ENCODE measurements at regions not wholly inside any gene's neighbourhood (a gene's known extent, or its start where the extent isn't known, plus 50 kb on each side); places are given as distances from the start of the nearest gene placed in this dataset.

GRCh38 chr2:228673876-228674554, 492.5 kb upstream of the SPHKAP start:
- DNase-seq: no peak
- TF ChIP-seq EZH2phosphoT487 (IDR thresholded peaks at IDR 0.05; ENCODE audit: borderline replicate concordance, low read length) (no peak), CTCF (conservative IDR thresholded peaks at IDR 0.05; ENCODE audit: low read depth, low read length) (no peak), EZH2 (IDR thresholded peaks at IDR 0.05; ENCODE audit: low read length, unreplicated experiment) (no peak)
- H3K9me2 ChIP-seq (replicated peaks; ENCODE audit: low read length): no peaks in the 10 kb centered on the region
- H3K4me1 ChIP-seq (ENCODE audit: insufficient read depth, low read length): no peaks in the 10 kb centered on the region
- no peaks in the 10 kb centered on the region for H4K20me1 ChIP-seq (ENCODE audit: low read length)
- POLR2A ChIA-PET (ENCODE audit: unreplicated experiment): no interaction called here
- CTCF ChIA-PET: interaction anchor here (0.7 kb wide), 1 partner anchor 8 kb away, joined by 4 read pairs; no protein-coding TSS in a partner anchor
- ATAC-seq: no peak
- H3K9me3 ChIP-seq (ENCODE audit: low read length): no peaks in the 10 kb centered on the region
- no peak overlapping the region for H3K27ac ChIP-seq (ENCODE audit: low read length)
- H3K27me3 ChIP-seq (ENCODE audit: low read length): peaks cover 17% of the 10 kb centered on the region; the same call in 1 of the 2 replicates
- no peaks in the 10 kb centered on the region for H3F3A ChIP-seq (ENCODE audit: low read length, unreplicated experiment)
- H3K4me3 ChIP-seq (ENCODE audit: low read length): no peak overlapping the region
- no peaks in the 10 kb centered on the region for H3K79me2 ChIP-seq (ENCODE audit: low read length)
- intact Hi-C loops (cut with micrococcal nuclease): no loop called here
- BruUV-seq (replicated peaks): no TSS peak
- H3K36me3 ChIP-seq (ENCODE audit: low read depth, low read length): no peaks in the 10 kb centered on the region
- H3K4me2 ChIP-seq (ENCODE audit: low read length): no peak overlapping the region
- no peak overlapping the region for H3K9ac ChIP-seq (ENCODE audit: low read length)
- H2AFZ ChIP-seq (ENCODE audit: low read length): no peak overlapping the region

DNA sequence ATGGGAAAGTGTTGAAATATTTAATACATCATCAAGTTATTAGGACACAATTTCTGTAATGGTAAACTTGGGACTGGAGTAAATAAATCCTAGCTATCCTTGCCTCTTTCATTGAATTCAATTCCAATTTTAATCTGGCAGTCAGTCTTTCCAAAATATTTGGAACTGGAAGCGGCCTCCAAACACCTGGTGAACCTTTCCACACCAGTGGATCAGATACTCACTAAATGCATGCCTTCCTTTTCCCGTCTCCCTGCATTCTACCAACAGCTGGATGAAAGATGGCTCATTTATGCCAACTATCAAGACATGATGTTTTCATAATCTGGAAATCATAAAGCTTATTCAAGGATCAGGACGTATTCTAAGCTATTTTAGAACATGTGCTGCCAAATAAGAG, 488.2 kb upstream of the SPHKAP start:
- Histone ChIP-seq H3K4me1 (ENCODE audit: insufficient read depth, low read length) (no peaks in the 10 kb centered on the region), H3K9me2 (replicated peaks; ENCODE audit: low read length) (no peaks in the 10 kb centered on the region), H4K20me1 (ENCODE audit: low read length) (no peaks in the 10 kb centered on the region), H3K36me3 (ENCODE audit: low read depth, low read length) (no peaks in the 10 kb centered on the region), H3K9ac (ENCODE audit: low read length) (no peak overlapping the region), H3K4me2 (ENCODE audit: low read length) (no peak overlapping the region), H3K27ac (ENCODE audit: low read length) (no peak overlapping the region), H3F3A (ENCODE audit: low read length, unreplicated experiment) (no peaks in the 10 kb centered on the region), H3K79me2 (ENCODE audit: low read length) (no peaks in the 10 kb centered on the region), H3K27me3 (ENCODE audit: low read length) (peaks cover 9% of the 10 kb centered on the region; the same call in 1 of the 2 replicates), H3K4me3 (ENCODE audit: low read length) (no peak overlapping the region), H3K9me3 (ENCODE audit: low read length) (no peaks in the 10 kb centered on the region), H2AFZ (ENCODE audit: low read length) (no peak overlapping the region)
- POLR2A ChIA-PET (ENCODE audit: unreplicated experiment): no interaction called here
- TF ChIP-seq CTCF (conservative IDR thresholded peaks at IDR 0.05; ENCODE audit: low read depth, low read length) (no peak), EZH2phosphoT487 (IDR thresholded peaks at IDR 0.05; ENCODE audit: borderline replicate concordance, low read length) (no peak), EZH2 (IDR thresholded peaks at IDR 0.05; ENCODE audit: low read length, unreplicated experiment) (no peak)
- DNase-seq: no peak
- CTCF ChIA-PET: no interaction called here
- BruUV-seq (replicated peaks): no TSS peak
- intact Hi-C loops (cut with micrococcal nuclease): no loop called here
- no peak for ATAC-seq

- no TSS peak for BruUV-seq (replicated peaks)
- Histone ChIP-seq H3K4me1 (ENCODE audit: insufficient read depth, low read length) (peaks cover 6% of the 10 kb centered on the region; the same call in 1 of the 2 replicates), H3K4me3 (ENCODE audit: low read length) (no peak overlapping the region), H3K4me2 (ENCODE audit: low read length) (no peak overlapping the region), H3K79me2 (ENCODE audit: low read length) (no peaks in the 10 kb centered on the region), H3K27me3 (ENCODE audit: low read length) (no peaks in the 10 kb centered on the region), H3K36me3 (ENCODE audit: low read depth, low read length) (no peaks in the 10 kb centered on the region), H2AFZ (ENCODE audit: low read length) (no peak overlapping the region), H3F3A (ENCODE audit: low read length, unreplicated experiment) (no peaks in the 10 kb centered on the region), H3K9ac (ENCODE audit: low read length) (no peak overlapping the region), H3K27ac (ENCODE audit: low read length) (no peak overlapping the region), H3K9me3 (ENCODE audit: low read length) (no peaks in the 10 kb centered on the region), H4K20me1 (ENCODE audit: low read length) (no peaks in the 10 kb centered on the region), H3K9me2 (replicated peaks; ENCODE audit: low read length) (no peaks in the 10 kb centered on the region)
- ChIA-PET POLR2A (ENCODE audit: unreplicated experiment) (interaction anchor here (0.6 kb wide), 1 partner anchor 11 kb away, joined by 3 read pairs; no protein-coding TSS in a partner anchor), CTCF (no interaction called here)
- no peak for TF ChIP-seq EZH2phosphoT487 (IDR thresholded peaks at IDR 0.05; ENCODE audit: borderline replicate concordance, low read length)
- TF ChIP-seq EZH2 (IDR thresholded peaks at IDR 0.05; ENCODE audit: low read length, unreplicated experiment): no peak
- no peak for TF ChIP-seq CTCF (conservative IDR thresholded peaks at IDR 0.05; ENCODE audit: low read depth, low read length)
- DNase-seq (no peak), ATAC-seq (no peak)
- intact Hi-C loops (cut with micrococcal nuclease): no loop called here
These were observed 483.7 kb upstream of the SPHKAP start for GRCh38 chr2:228665232-228665631.
